ENCODE measurements at regions not wholly inside any gene's neighbourhood (a gene's known extent, or its start where the extent isn't known, plus 50 kb on each side); places are given as distances from the start of the nearest gene placed in this dataset.

DNA sequence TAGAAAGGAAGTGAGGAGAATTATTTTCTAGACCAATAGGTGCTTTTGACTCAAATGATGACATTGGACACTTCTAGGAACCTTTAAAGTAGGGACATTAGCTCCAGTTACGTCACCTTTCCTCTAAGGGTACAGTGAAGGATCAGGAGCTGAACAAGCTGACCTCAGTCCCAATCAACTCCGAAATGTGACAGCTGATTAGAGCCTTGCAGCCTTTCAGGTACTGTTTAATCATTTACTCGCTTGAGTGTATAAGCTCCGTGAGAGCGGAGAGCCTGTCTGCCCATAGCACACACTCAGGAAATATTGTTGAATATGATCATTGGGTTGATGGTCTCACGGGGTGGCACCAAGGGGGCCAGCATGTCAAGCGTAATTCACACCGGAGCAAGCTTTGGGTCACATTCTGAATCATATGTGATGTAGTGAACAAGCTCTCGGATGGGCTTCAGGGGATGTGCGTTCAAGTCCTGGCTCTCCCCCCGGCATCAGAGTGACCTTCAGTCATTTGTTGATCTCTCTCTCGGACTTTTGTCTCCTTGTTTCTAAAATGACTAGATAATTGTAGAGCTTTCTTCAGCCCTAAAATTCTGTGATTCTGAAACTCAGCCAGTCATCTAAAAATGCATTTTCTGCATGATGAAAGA is 141.9 kb downstream of the ZIC5 start:
- no peak for TF ChIP-seq CTCF (IDR thresholded peaks at IDR 0.05)
- TF ChIP-seq POLR2A (IDR thresholded peaks at IDR 0.05), result no peak
